Liver (tissue), 3 donors: ENCODE measurements at regions not wholly inside any gene's neighbourhood (a gene's known extent, or its start where the extent isn't known, plus 50 kb on each side); places are given as distances from the start of the nearest gene placed in this dataset.

Source experiments
- CTCF ChIP-seq: fragments of 150-350 bp; IDR thresholded peaks from 2 replicates; pipeline ENCODE4 v1.5.1; 2017; ENCODE audit warnings: improper control_type of control experiment, low read depth, low read length; ENCODE audit not compliant: missing input control
- RAD21 ChIP-seq, 2 donors: IDR thresholded peaks; 2 replicates each; pipeline ENCODE4 v1.6.1; 2016; ENCODE audit warnings: antibody characterized with exemption in 2 of 2, mild to moderate bottlenecking in 2 of 2
- donor health status: healthy.
- donor health status: healthy.

DNA sequence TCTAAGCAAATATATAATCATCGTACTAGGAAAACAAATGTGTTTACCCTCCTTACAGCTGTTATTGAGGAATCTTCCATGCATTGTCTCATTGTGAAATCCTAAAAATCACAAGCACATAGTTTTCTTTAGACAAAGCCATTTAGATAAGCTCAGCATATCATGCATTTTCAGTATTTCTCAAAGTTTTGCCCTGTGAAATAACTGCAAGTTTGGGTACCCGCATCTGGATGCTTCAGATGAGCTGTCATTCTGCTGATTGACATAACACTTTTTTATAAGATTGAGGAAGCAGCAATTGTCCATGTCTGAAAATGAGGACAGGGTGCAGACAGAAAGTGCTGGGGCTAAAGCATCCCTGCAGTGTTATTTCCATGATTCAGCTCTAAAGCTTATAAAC, 96.2 kb downstream of the IYD start:
- TF ChIP-seq RAD21 (IDR thresholded peaks at IDR 0.05) = no peak
- no peak for TF ChIP-seq CTCF
